ENCODE measurements at regions not wholly inside any gene's neighbourhood (a gene's known extent, or its start where the extent isn't known, plus 50 kb on each side); places are given as distances from the start of the nearest gene placed in this dataset.

GRCh38 chr11:122187373-122188165, 71.6 kb upstream of the BLID start:
- H3K27ac ChIP-seq, result no peak overlapping the region
- no peak for DNase-seq
- TF ChIP-seq CTCF (IDR thresholded peaks at IDR 0.05 in 8 of 11, conservative IDR thresholded peaks at IDR 0.05 in 3 of 11) (no peak), POLR2A (IDR thresholded peaks at IDR 0.05) (no peak), POLR2AphosphoS5 (IDR thresholded peaks at IDR 0.05) (no peak)
- no peak overlapping the region for H3K4me3 ChIP-seq
- H3K9me3 ChIP-seq, result peaks cover 0 to 10% (median 0%) of the 10 kb centered on the region in 8 donors
- no peaks in the 10 kb centered on the region for H3K4me1 ChIP-seq
- intact Hi-C loops (cut with DNase I; ENCODE audit: low total_unique reads), result no loop called here
- WGBS, 5 donors, result 92 to 96% (median 95%) methylated on average over 9 of the region's 9 CpGs
- H3K27me3 ChIP-seq (replicated peaks in 1 of 7), result no peaks in the 10 kb centered on the region
- no peaks in the 10 kb centered on the region for H3K36me3 ChIP-seq

- Histone ChIP-seq H3K27me3 (replicated peaks in 1 of 7) (no peaks in the 10 kb centered on the region), H3K4me1 (no peaks in the 10 kb centered on the region), H3K27ac (no peak overlapping the region), H3K36me3 (no peaks in the 10 kb centered on the region), H3K9me3 (peaks cover 0 to 10% (median 0%) of the 10 kb centered on the region in 8 donors), H3K4me3 (no peak overlapping the region)
- 44 to 69% (median 48%) methylated on average over 3 of the region's 3 CpGs for WGBS, 5 donors
- intact Hi-C loops (cut with DNase I; ENCODE audit: low total_unique reads), result no loop called here
- DNase-seq, result no peak
- TF ChIP-seq CTCF (IDR thresholded peaks at IDR 0.05 in 8 of 11, conservative IDR thresholded peaks at IDR 0.05 in 3 of 11) (no peak), POLR2A (IDR thresholded peaks at IDR 0.05) (no peak)
These were observed 70.5 kb upstream of the BLID start for GRCh38 chr11:122186439-122187080.

DNA sequence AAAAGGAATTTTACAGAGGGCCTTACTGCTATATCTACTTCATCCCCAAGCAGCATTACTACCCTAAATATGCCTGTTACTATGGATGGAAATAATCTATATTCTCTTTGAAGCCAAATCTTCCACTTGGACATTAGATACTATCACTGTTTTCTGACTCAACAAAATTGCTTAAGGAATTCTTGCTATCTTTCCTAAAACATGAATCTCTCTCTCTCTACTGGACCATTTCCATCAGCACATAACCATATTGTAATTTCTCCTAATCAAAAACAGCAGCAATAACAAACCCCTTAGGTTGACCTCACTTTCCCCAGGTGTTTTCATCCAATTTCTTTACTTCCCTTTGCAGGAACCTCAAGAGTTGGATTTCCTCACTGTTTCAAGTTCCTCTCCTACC, 67.9 kb upstream of the BLID start:
- Histone ChIP-seq H3K4me3 (no peak overlapping the region), H3K36me3 (no peaks in the 10 kb centered on the region), H3K27ac (no peak overlapping the region), H3K27me3 (replicated peaks in 1 of 7) (no peaks in the 10 kb centered on the region), H3K9me3 (peaks cover 0 to 10% (median 0%) of the 10 kb centered on the region in 8 donors), H3K4me1 (no peaks in the 10 kb centered on the region)
- DNase-seq, result no peak
- intact Hi-C loops (cut with DNase I; ENCODE audit: low total_unique reads), result no loop called here
- no peak for TF ChIP-seq POLR2A (IDR thresholded peaks at IDR 0.05)
- TF ChIP-seq CTCF (IDR thresholded peaks at IDR 0.05 in 8 of 11, conservative IDR thresholded peaks at IDR 0.05 in 3 of 11), result no peak
- TF ChIP-seq POLR2AphosphoS5 (IDR thresholded peaks at IDR 0.05), result no peak

- Histone ChIP-seq H3K36me3 (no peaks in the 10 kb centered on the region), H3K4me1 (no peaks in the 10 kb centered on the region), H3K9me3 (peaks cover 0 to 10% (median 0%) of the 10 kb centered on the region in 8 donors), H3K27me3 (replicated peaks in 1 of 7) (no peaks in the 10 kb centered on the region), H3K4me3 (no peak overlapping the region), H3K27ac (no peak overlapping the region)
- intact Hi-C loops (cut with DNase I; ENCODE audit: low total_unique reads), result no loop called here
- WGBS, 5 donors, result 78 to 92% (median 85%) methylated on average over 1 of the region's 1 CpG
- no peak for DNase-seq
- no peak for TF ChIP-seq CTCF (IDR thresholded peaks at IDR 0.05 in 8 of 11, conservative IDR thresholded peaks at IDR 0.05 in 3 of 11)
- no peak for TF ChIP-seq POLR2AphosphoS5 (IDR thresholded peaks at IDR 0.05)
- no peak for TF ChIP-seq POLR2A (IDR thresholded peaks at IDR 0.05)
These were observed 65.9 kb upstream of the BLID start for GRCh38 chr11:122181893-122182292.
